NCI-H2081 (cell line): ENCODE measurements at regions not wholly inside any gene's neighbourhood (a gene's known extent, or its start where the extent isn't known, plus 50 kb on each side); places are given as distances from the start of the nearest gene placed in this dataset.
"Not testable (repeated sequence)": the region's sequence is repeated elsewhere in the genome, so short reads cannot be mapped to it uniquely, and the experiment has no call there.

Experiments
- DNase-seq, 2 experiments: peaks; one replicate each; lab custom pipeline; 2025; lab: John Stamatoyannopoulos, UW

- no peak for DNase-seq
These were observed 219.9 kb upstream of the NREP start for GRCh38 chr5:111976705-111977435.

GRCh38 chr5:111975133-111975532, 218.1 kb upstream of the NREP start:
- DNase-seq = no peak

GRCh38 chr5:111973961-111974360, 217.0 kb upstream of the NREP start:
- DNase-seq = peak in 1 of 2 experiments; percentile 17

GRCh38 chr5:111972548-111972947, 215.6 kb upstream of the NREP start:
- DNase-seq = no peak

GRCh38 chr5:111972080-111972479, 215.1 kb upstream of the NREP start:
- DNase-seq = no peak

GRCh38 chr5:111968459-111968858, 211.5 kb upstream of the NREP start:
- no peak for DNase-seq

GRCh38 chr5:111967463-111967862, 210.5 kb upstream of the NREP start:
- no peak for DNase-seq

- no peak for DNase-seq
These were observed 209.3 kb upstream of the NREP start for GRCh38 chr5:111966290-111966689.

- DNase-seq = no peak
These were observed 206.6 kb upstream of the NREP start for GRCh38 chr5:111963555-111963954.

- no peak for DNase-seq
These were observed 205.9 kb upstream of the NREP start for GRCh38 chr5:111962906-111963305.

- DNase-seq = no peak
These were observed 204.9 kb upstream of the NREP start for GRCh38 chr5:111961862-111962261.

- DNase-seq = no peak
These were observed 203.7 kb upstream of the NREP start for GRCh38 chr5:111960476-111961215.

GRCh38 chr5:111958851-111959250, 201.9 kb upstream of the NREP start:
- DNase-seq = no peak

GRCh38 chr5:111956765-111957164, 199.8 kb upstream of the NREP start:
- DNase-seq = not testable (repeated sequence)

- DNase-seq = no peak
These were observed 197.8 kb upstream of the NREP start for GRCh38 chr5:111954516-111955395.

- no peak for DNase-seq
These were observed 196.5 kb upstream of the NREP start for GRCh38 chr5:111953351-111954127.

GRCh38 chr5:111952555-111952954, 195.6 kb upstream of the NREP start:
- no peak for DNase-seq

- no peak for DNase-seq
These were observed 193.7 kb upstream of the NREP start for GRCh38 chr5:111950660-111951059.

GRCh38 chr5:111948092-111948841, 191.3 kb upstream of the NREP start:
- no peak for DNase-seq

- no peak for DNase-seq
These were observed 189.6 kb upstream of the NREP start for GRCh38 chr5:111946556-111946955.

GRCh38 chr5:111945535-111945934, 188.5 kb upstream of the NREP start:
- DNase-seq = no peak
